GM19395 (cell line): ENCODE measurements at regions not wholly inside any gene's neighbourhood (a gene's known extent, or its start where the extent isn't known, plus 50 kb on each side); places are given as distances from the start of the nearest gene placed in this dataset.

Source experiments
- ATAC-seq: cut with Tn5 transposase; IDR thresholded peaks from one replicate; pipeline ENCODE4 v1.9.1; 2021; ENCODE audit warnings: mild to moderate bottlenecking, moderate library complexity; ENCODE audit not compliant: unreplicated experiment

GRCh38 chr7:124515106-124515830 lies 250.3 kb downstream of the GPR37 start:
- ATAC-seq, result no peak

GRCh38 chr7:124514471-124514870 lies 251.1 kb downstream of the GPR37 start:
- no peak for ATAC-seq

- ATAC-seq, result no peak
Measured at GRCh38 chr7:124497176-124497575, 268.4 kb downstream of the GPR37 start.

- no peak for ATAC-seq
Measured at GRCh38 chr7:124489925-124490324, 275.7 kb downstream of the GPR37 start.

GRCh38 chr7:124489082-124489819 lies 276.3 kb downstream of the GPR37 start:
- no peak for ATAC-seq

- ATAC-seq, result no peak
Measured at GRCh38 chr7:124482229-124482628, 283.4 kb downstream of the GPR37 start.

- ATAC-seq, result no peak
Measured at GRCh38 chr7:124480821-124481290, 284.7 kb downstream of the GPR37 start.

- no peak for ATAC-seq
Measured at GRCh38 chr7:124480036-124480820, 285.4 kb downstream of the GPR37 start.

- ATAC-seq, result no peak
Measured at GRCh38 chr7:124462249-124462648, 303.3 kb downstream of the GPR37 start.

- ATAC-seq, result no peak
Measured at GRCh38 chr7:124460555-124460954, 305.0 kb downstream of the GPR37 start.

- no peak for ATAC-seq
Measured at GRCh38 chr7:124460056-124460450, 305.5 kb downstream of the GPR37 start.

- no peak for ATAC-seq
Measured at GRCh38 chr7:124459101-124460055, 306.2 kb downstream of the GPR37 start.

GRCh38 chr7:124457841-124458240 lies 307.8 kb downstream of the GPR37 start:
- ATAC-seq, result no peak

- no peak for ATAC-seq
Measured at GRCh38 chr7:124456286-124456685, 309.3 kb downstream of the GPR37 start.

- no peak for ATAC-seq
Measured at GRCh38 chr7:124452186-124452585, 313.4 kb downstream of the GPR37 start.

- ATAC-seq, result no peak
Measured at GRCh38 chr7:124449896-124450295, 315.7 kb downstream of the GPR37 start.

GRCh38 chr7:124444696-124445480 lies 320.7 kb downstream of the GPR37 start:
- ATAC-seq, result no peak

- no peak for ATAC-seq
Measured at GRCh38 chr7:124443762-124444161, 321.8 kb downstream of the GPR37 start.

- no peak for ATAC-seq
Measured at GRCh38 chr7:124440081-124440480, 325.5 kb downstream of the GPR37 start.
